SU-DHL-6 (cell line): ENCODE measurements at regions not wholly inside any gene's neighbourhood (a gene's known extent, or its start where the extent isn't known, plus 50 kb on each side); places are given as distances from the start of the nearest gene placed in this dataset.

Source experiments
- CTCF ChIP-seq: fragments of 200-600 bp; sonication (generic); IDR thresholded peaks from one replicate; pipeline ENCODE4 v1.5.1; 2017; ENCODE audit warnings: antibody characterized with exemption, mild to moderate bottlenecking, low read length, moderate library complexity; ENCODE audit not compliant: insufficient read depth, poor library complexity, severe bottlenecking
- EZH2phosphoT487 ChIP-seq: fragments of 200-600 bp; sonication (generic), shearing (Covaris generic); conservative IDR thresholded peaks from 2 replicates; pipeline ENCODE4 v1.6.1; 2018; ENCODE audit warnings: mild to moderate bottlenecking, antibody characterized with exemption, low read length, moderate library complexity, mixed read lengths

DNA sequence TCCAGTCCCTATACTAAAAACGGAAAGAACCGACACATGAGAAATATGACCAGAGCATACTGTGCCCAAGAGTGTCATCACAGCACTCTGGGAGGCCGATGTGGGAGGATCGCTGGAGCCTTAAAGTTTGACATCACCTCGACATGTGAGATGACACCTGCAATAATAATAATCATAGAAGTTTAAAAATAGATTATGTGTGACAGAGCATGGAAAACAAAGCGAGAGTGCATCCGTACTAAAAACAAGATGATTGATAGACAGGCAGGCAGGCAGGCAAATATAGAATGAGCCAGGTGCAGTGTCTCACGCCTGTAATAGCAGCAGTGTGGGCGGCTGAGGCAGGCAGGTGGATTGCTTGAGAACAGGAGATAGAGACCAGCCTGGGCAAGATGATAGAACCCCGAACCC, 114.8 kb upstream of the ANKRD30BL start:
- TF ChIP-seq CTCF (no peak), EZH2phosphoT487 (no peak)
